Kasumi-1 (cell line): ENCODE measurements at regions not wholly inside any gene's neighbourhood (a gene's known extent, or its start where the extent isn't known, plus 50 kb on each side); places are given as distances from the start of the nearest gene placed in this dataset.
"Not testable (repeated sequence)": the region's sequence is repeated elsewhere in the genome, so short reads cannot be mapped to it uniquely, and the experiment has no call there.

Experiments used
- DNase-seq, 2 experiments: peaks; one replicate each; lab custom pipeline; 2025; lab: John Stamatoyannopoulos, UW

GRCh38 chr2:223464071-223464470 is 138.1 kb downstream of the SCG2 start:
- DNase-seq: no peak

GRCh38 chr2:223465793-223466192 is 136.4 kb downstream of the SCG2 start:
- peak; percentile 54 to 76 for DNase-seq

- no peak for DNase-seq
Observed at GRCh38 chr2:223467196-223467595, 135.0 kb downstream of the SCG2 start.

- no peak for DNase-seq
Observed at GRCh38 chr2:223469270-223470046, 132.7 kb downstream of the SCG2 start.

GRCh38 chr2:223470602-223471001 is 131.6 kb downstream of the SCG2 start:
- DNase-seq: no peak

GRCh38 chr2:223472771-223473170 is 129.4 kb downstream of the SCG2 start:
- no peak for DNase-seq

GRCh38 chr2:223474893-223475292 is 127.3 kb downstream of the SCG2 start:
- DNase-seq: no peak

- no peak for DNase-seq
Observed at GRCh38 chr2:223475901-223476300, 126.3 kb downstream of the SCG2 start.

GRCh38 chr2:223477318-223477717 is 124.8 kb downstream of the SCG2 start:
- no peak for DNase-seq

GRCh38 chr2:223481486-223481885 is 120.7 kb downstream of the SCG2 start:
- no peak for DNase-seq

- DNase-seq: no peak
Observed at GRCh38 chr2:223486751-223487150, 115.4 kb downstream of the SCG2 start.

- DNase-seq: no peak
Observed at GRCh38 chr2:223487214-223487846, 114.8 kb downstream of the SCG2 start.

- no peak for DNase-seq
Observed at GRCh38 chr2:223488814-223489213, 113.3 kb downstream of the SCG2 start.

- DNase-seq: no peak
Observed at GRCh38 chr2:223494496-223494895, 107.7 kb downstream of the SCG2 start.

GRCh38 chr2:223494942-223495341 is 107.2 kb downstream of the SCG2 start:
- DNase-seq: no peak

- DNase-seq: not testable (repeated sequence)
Observed at GRCh38 chr2:223496853-223497252, 105.3 kb downstream of the SCG2 start.

GRCh38 chr2:223500709-223501108 is 101.5 kb downstream of the SCG2 start:
- no peak for DNase-seq

- DNase-seq: no peak
Observed at GRCh38 chr2:223501641-223502040, 100.5 kb downstream of the SCG2 start.

- no peak for DNase-seq
Observed at GRCh38 chr2:223503746-223504145, 98.4 kb downstream of the SCG2 start.

- DNase-seq: no peak
Observed at GRCh38 chr2:223508372-223508771, 93.8 kb downstream of the SCG2 start.

- DNase-seq: no peak
Observed at GRCh38 chr2:223510713-223511112, 91.4 kb downstream of the SCG2 start.

GRCh38 chr2:223511168-223511567 is 91.0 kb downstream of the SCG2 start:
- no peak for DNase-seq

GRCh38 chr2:223513771-223514455 is 88.2 kb downstream of the SCG2 start:
- no peak for DNase-seq
